A549 (cell line): ENCODE measurements at regions not wholly inside any gene's neighbourhood (a gene's known extent, or its start where the extent isn't known, plus 50 kb on each side); places are given as distances from the start of the nearest gene placed in this dataset.

ENCODE experiments used
- CTCF ChIP-seq: fragments of >200 bp; sonication (Bioruptor Twin); formaldehyde crosslinking; IDR thresholded peaks from 3 replicates; pipeline ENCODE4 v1.5.1; 2016
- E2F6 ChIP-seq: IDR thresholded peaks from 2 replicates; pipeline ENCODE4 v1.6.1; 2012; ENCODE audit warnings: low read depth, borderline replicate concordance
- REST ChIP-seq: fragments of 200-600 bp; sonication (generic); IDR thresholded peaks from 2 replicates; pipeline ENCODE4 v1.6.1; 2016; ENCODE audit warnings: antibody characterized with exemption, mild to moderate bottlenecking, moderate library complexity
- RFX5 ChIP-seq: fragments of 450-650 bp; IDR thresholded peaks from 2 replicates; pipeline ENCODE4 v1.7.1; 2014; ENCODE audit warnings: antibody characterized with exemption, mild to moderate bottlenecking, moderate library complexity
- TFCP2L1 ChIP-seq: fragments of 250-450 bp; sonication (Bioruptor Pico); IDR thresholded peaks from 2 replicates; pipeline ENCODE4 v1.5.0; 2021; ENCODE audit warnings: mild to moderate bottlenecking
- USF2 ChIP-seq: fragments of 450-650 bp; IDR thresholded peaks from 2 replicates; pipeline ENCODE4 v1.6.1; 2014; ENCODE audit warnings: antibody characterized with exemption

GRCh38 chr2:18706001-18706400, 116.6 kb upstream of the NT5C1B start:
- TF ChIP-seq REST (no peak), CTCF (no peak), TFCP2L1 (CRISPR knock-in tag) (no peak), USF2 (no peak), E2F6 (no peak), RFX5 (no peak)
